HG03520 (cell line): ENCODE measurements at regions not wholly inside any gene's neighbourhood (a gene's known extent, or its start where the extent isn't known, plus 50 kb on each side); places are given as distances from the start of the nearest gene placed in this dataset.

Source experiments
- ATAC-seq: cut with Tn5 transposase; IDR thresholded peaks from one replicate; pipeline ENCODE4 v1.9.1; 2021; ENCODE audit warnings: mild to moderate bottlenecking, moderate library complexity; ENCODE audit not compliant: unreplicated experiment

DNA sequence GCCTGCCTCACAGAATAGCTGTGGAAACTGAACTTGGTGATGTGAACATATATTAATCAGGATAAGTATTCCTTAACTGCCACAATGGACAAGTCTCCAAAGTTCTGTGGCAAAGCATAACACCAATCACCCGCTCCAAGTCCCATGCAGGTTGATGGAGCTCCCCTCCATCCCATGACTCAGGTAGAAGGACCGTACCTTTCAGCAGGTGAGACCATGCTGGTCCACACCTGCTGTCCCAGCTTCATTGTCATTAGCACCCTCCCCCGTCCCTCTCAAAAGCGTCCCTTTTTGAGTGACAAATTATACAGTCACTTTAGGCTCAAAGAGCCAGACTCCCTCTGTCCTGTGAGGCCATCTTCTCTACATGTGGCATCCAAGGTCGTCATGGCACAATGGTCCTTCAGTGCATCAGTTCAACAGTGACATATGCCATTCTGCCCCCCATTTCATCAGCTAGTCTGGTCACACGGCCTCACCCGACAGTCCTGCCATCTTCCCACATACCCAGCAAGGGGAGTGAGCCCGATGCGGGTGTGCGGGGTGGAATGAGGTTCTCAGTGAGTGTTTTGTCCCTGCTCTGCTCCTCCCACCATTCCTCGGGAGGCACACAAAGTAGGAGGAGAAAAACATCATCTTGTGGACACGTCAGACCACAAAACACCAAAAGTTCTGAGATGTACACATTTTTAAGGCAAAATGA is 136.7 kb upstream of the MYCN start:
- ATAC-seq: no peak

DNA sequence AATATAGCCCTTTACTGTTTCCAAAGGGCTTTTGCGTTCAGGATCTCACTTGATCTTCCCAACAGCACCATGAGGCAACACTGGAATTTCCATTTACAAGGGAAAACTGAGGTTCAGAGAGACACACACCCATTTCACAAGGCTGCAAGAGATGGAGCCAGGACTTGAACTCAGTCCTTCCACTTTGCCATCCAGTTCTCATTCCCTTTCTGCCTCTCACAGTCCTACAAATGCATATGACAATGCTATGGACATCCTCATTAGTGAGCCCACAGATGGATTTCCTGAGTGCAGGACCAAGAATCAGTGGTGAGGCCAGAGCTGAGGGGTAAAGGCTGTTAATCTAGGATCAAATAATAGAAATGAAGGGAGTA is 136.1 kb upstream of the MYCN start:
- no peak for ATAC-seq

DNA sequence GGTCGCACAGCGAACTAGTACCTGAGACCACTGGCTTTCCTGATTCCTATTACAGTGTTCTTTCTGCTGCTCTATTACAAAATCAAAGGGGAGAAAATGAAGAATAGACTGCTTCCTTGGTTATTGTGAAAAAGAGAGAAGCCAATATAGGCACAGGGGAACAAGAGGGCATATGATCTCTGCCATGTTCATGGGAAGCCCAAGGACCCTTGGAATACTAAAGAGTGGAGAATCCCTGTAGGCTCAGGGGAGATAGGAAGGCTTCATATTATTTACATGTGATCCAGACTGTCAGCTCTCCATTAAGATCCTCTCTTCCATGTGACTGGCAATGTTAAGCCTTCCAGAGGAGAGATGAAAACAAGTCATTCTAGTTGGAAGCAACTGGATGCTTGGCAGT is 135.7 kb upstream of the MYCN start:
- no peak for ATAC-seq

DNA sequence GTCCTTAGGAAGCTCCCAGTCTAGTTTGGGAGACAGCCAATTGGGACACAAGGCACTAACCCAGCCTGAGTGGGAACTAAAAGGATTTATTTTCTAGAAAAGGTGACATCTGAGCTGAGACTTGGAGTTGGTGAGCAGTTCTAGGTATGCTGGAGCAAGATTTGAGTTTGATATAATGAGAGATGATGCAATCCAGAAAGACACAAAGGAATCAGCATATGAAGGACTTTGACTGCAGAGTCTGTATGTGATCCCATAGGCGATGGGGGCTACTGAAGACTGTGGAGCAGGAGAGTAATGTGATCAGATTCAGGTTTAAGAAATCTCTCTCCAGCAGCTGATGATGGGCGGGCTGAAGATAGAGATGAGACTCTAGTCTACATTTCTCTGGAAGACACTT is 135.1 kb upstream of the MYCN start:
- ATAC-seq: no peak

DNA sequence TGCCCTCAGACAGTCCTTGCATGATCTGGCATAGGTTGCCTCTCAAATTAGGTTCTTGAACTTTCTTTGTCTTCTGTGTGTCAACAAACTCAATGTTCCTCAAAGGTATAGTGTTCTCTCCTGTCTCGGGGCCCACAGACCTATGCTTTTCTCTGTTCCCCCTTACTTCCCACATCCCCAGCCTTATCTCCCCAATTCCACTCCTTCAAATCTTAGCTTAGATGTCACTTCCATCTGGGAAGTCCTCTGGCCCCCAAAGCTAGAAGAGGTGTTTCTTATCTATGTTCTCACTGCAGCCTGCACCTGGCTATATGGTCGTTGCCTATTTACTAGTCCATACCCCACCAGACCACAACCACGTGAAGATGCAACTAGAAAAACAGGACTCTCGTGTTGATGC is 134.6 kb upstream of the MYCN start:
- no peak for ATAC-seq

DNA sequence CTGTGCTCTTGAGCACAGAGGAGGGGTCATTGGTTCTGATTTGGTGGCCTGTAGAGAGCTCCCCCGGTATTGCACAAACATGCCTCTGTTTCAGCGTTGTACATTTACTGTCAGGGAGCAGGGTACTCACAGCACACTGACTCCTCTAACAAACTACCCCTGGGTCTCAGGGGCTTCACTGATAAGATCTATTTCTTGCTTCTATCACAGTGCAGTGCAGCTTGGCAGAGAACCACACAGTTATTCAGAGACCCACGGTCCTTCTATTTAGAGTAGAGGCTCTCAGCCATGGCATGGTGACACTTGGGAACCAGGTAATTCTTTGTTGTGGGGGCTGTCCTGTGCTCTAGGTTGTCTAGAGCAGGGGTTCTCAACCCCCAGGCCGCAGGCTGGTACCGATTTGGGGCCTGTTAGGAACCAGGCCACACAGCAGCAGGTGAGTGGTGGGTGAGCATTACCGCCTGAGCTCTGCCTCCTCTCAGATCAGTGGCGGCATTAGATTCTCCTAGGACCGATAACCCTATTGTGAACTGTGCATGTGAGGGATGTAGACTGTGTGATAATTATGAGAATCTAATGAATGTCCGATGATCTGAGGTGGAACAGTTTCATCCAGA is 133.4 kb upstream of the MYCN start:
- no peak for ATAC-seq

DNA sequence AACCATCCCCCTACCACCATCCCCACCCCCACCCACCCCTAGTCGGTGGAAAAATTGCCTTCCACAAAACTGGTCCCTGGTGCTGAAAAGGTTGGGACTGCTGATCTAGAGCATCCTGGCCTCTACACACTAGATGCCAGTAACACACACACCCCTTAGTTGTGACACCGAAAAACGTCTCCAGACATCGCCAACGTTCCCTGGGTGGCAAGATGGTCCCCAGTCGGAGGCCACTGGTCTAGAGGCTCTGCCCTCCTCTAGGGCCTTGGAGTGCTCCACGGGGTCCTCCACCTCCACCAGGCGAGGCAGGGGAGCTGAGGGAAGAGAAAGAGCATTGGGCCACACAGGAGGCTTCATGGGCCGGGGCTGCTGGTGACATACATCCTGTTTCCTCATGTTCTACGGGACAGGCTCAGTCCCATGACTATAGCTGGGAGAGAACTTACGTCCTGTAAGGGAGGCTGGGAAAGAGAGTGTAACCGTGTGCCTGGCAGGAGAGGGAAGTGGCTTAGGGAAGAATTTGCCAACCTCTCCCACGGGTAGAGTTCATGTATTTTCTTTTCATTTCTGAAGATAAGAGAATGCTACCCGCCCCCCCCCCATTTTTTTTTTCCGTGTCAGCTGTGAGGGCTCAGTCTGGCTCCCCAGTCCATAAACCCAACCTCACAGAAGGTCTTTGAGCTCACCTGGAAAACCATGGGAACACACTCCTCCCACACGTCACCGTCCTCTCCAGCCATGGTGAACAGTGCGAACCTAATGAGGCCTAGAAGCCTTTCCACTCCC is 132.7 kb upstream of the MYCN start:
- no peak for ATAC-seq

DNA sequence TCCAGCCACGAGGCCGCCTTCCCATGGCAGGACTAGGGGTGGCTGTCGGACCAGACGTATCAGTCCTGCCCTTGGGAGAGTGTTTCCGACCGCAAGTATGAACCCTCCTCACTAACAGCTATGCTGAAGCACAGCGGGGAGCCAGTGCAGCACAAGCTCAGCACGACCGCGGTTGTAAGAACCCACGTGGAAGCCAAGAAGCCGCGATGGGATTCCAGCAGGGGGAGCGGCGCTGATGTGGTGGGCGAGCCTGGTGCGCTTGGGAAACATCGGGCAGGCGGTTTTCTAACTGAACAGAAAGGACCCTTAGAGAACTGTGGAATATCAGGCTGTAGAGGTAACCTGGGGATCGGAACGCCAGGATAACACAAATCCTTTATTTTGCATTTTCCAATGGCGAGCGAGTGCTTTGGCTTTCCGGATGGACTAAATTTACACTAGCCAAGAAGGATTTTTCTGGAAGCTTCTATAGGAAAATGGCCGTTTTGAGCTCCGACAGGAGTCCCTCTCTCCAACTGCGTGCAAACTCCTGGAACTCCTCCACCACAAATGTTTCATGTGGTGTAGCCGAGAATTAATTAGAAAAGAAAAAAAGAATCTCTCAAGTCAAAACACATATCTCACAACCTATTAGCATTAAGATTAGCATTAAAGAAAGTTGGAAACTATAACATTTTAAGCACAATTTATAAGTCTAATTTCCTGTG is 132.0 kb upstream of the MYCN start:
- ATAC-seq: no peak

DNA sequence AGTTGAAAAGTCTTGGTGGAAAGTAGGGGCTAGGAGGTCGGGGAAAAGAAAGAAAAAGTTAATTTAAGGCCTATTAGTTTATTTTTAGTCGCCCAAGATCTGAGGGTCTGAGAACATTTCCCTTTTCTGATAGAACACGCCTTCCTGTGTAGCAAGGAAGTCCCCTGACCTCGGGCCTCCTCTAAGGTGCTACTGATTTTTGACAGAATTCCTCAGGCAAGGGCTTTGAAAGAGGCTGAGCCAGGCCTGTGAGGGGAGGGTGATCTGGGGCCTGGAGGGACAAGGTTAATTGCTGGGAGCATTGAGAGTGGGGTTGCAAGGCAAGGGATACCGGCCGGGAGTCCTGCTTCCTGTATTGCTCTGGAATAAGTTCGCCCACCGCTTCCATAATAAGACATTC is 131.4 kb upstream of the MYCN start:
- ATAC-seq: no peak

DNA sequence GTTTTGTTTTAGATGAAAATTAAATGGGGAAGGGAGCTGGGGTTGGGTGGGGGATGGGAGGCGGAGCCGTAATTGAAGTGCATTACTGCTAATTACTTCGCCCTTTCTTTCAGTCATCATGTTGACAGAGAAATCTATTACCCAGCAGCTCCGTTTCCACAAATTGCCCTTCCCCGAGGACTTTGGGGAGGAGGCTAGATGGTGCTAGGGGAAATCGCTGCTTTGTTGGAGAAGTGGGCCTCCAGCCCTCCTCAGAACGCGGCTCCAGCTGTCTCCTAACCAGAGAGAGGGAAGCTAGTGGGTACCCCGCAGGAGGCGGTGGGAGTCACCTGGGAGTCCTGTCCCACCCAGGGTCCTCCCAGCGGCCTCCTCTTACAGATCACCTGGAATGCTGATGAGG is 130.9 kb upstream of the MYCN start:
- ATAC-seq: no peak

DNA sequence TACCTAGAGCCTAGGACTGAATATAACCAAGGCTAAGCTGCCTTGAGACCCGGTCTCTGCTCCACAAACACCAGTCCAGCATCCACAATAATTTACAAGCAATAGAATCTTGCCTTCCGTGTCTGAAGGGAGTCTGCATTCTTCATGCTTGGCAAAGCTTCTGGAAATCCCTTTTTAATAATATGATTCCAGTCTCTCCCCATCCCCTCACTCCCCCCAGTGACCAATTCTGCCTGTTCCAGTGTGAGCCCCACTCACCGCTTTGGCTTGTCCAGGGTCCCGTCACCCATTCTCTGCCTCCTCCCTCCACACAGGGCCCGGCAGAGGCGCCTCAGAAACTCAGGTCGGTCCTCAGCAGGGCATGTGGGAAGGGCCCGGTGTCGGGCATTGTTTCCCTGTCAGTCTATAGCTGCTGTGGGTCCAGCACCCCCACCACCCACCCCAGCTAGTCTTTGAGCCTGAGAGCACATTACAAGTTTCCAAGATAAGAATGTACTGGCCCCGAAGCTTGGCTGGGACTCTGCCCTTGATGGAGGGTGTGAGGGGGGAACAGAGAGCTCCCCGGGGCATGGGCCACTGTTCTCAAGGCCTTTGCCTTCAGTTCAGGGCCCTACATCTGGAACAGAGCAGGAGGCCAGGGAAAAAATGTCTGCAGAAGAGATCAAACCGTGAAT is 129.7 kb upstream of the MYCN start:
- ATAC-seq: no peak

DNA sequence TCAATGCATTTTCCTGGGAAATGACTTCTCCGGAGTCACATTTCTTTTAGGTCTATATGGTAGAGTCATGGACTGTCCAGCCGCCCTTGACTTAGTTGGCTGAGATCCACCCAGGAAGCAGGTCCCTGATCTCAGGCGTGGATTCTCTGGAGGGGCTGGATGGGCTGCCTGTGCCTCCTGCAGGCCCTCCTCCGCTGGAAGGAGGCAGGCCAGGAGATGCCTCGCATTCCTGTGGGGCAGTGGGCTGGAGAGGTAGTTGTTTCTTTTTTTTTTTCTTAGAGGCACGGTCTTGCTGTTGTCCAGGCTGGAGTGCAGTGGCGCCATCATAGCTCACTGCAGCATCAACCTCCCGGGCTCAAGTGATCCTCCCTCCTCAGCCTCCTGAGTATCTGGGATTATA is 129.0 kb upstream of the MYCN start:
- no peak for ATAC-seq

DNA sequence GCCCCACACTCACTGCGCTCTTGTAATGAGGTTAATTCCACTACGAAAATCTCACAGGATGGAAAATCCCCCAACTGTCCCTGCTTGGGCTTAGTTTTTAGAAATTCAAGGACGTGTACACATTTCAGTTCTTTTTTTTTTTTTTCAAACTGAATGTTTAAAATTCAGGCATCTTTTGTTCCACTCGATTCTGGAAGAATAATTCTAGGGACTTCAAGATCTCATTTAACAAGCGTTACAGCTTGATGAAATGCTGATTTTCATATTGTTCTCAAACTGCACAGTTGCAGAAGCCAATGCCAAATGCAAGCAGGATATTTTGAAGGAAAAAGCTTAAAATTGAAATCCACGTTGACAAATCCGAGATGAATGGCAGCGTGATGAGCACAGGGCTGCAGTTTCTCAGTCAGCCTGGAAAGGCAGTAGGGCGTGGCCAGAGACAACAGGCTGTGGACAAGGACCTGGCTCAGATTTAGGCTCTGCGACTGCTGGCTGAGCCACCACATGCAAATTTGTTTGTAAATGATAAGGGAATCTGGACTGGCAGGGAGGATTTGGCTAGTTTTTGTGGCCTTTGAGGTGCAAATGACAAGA is 128.1 kb upstream of the MYCN start:
- ATAC-seq: no peak

DNA sequence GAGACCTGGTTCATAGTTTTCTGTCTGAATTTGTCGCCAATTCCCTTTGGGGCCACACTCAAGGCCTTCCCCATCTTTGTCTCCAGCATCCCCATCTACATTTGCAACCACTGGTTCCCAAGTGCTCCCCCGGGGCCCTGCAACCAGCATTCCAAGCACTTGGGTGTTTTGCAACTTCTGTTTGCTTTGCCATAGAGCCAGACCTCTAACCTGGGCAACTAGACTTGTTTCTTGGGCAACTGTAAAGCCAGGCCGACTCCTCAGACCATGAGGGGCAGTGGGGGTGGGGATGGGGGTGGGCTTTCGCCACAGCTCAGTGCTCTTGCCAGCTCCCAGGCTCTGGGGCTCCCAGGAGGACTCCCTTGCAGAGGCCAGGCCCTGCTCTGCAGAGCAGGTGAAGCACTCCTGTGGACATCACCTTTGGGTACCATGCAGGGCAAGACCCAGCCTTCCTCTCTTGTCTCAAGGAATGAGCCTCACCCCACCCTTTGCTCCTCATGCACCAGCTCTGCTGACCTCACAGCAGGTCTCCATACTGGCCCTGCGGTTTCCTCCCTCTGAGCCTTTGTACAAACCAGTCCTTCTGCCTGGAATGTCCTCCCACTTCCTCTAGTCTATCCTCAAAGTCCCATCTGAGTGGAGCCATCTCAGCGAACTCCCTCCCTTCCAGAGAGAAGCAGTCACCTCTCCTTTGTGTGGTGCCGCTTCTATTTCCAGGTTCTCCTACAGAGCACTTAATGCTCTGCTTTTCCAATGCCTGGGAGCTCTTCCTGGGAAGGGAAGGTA is 126.7 kb upstream of the MYCN start:
- no peak for ATAC-seq

DNA sequence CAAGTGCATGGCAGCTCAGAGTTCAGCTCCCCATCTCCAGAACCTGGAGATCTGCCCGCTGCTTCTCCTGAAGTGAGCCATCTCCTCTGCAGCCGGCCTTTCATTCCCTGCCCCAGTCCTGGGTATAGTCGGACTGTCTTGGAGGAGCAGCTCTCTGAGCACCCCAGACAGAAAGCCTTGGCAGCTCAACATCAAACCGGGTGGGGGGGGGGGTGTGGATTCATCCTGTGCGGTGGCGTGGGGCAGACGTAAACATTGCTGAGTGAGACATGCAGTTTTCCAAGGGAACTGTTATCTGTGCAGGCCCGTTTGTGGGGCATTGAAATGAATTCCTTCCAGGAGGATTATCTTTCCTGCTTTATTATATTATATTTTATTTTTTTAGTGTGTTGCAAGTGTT is 125.9 kb upstream of the MYCN start:
- no peak for ATAC-seq

DNA sequence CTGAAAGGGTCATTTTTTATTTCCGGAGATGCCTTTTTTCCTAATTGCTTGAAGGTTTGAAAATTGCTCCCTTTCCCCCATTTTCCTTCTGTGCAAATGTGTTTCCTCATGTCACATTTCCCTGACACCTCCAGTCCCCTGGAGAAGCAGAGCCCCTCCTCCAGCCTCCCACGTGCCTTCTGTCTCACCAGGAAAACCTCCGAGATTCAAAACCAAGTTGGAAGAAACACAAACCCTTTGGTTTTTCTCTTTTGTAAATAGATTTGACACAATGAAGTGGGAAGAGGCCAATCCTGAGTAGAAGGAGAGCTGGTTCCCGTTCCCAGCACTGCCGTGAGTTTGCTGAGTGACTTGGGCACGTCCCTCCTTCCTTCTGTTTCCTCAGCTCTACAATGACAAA is 125.4 kb upstream of the MYCN start:
- ATAC-seq: no peak

DNA sequence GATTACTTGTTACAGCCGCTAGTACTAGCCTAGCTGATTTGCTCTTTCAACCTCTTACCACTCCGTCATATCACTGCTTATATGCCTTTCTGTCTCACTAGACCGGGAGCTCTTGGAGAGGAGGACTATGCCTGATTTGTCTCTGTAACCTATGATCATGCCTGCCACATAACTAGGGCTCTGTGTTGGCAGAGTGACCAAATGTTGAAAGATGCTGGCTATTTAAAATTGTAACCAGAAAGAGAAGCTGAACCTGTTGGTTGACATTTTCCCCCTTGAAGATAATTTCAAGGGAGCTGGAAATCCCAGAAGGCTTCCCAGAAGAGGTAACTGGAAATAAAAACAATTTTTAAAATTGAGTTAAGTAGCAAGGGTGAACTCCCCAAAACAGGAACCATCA is 124.1 kb upstream of the MYCN start:
- no peak for ATAC-seq

DNA sequence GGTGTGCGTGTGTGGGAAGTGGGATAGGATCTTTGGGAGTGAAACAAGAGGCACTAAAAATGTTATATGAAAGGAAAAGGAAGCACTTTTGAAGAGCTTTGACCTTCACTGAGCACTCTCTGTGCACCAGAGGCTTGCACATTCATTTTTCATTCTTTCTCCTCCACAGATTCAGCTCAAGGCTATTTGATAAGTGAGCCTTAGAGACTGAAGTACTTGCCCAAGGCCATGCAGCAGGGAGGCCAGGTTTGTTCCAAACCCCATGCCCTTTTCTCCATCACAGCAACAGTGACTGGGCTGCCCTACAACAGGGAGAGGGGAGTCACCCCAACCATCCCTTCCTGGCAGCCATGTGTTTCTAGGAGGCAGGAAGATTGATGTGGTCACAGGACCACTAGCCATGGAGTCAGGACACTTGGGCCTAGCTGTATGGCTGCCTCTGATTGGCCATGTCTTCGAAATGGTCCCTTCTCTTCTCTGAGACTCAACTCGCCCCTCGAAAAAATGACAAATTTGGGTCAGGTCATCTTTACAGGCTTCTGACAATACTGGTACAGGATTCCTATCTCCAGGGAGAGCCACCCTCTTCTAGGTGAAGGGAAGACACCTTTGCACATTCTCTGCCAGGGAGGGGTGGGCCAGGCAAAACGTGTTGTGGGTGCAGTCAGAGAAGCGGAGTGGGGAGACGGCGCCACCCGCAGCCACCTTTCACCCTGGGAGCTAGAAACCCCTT is 123.5 kb upstream of the MYCN start:
- no peak for ATAC-seq

DNA sequence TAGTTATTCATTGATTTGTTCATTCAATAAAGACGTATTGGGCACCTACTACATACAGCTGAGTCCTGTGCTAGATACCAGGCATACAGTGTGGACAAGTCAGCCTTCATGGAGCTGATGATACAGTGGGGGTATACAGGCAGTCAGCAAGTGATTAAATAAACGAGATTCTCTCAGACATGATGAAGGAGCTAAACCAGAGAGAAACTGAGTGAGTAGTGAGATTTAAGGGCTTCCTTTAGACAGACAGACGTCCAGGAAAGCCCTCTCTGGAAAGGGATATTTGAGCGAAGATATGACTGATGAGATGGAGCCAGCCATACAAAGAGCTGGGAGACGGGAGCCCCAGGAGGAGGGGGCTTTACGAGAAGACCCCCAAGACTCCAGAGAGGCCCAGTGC is 122.6 kb upstream of the MYCN start:
- no peak for ATAC-seq
